ENCODE measurements at regions not wholly inside any gene's neighbourhood (a gene's known extent, or its start where the extent isn't known, plus 50 kb on each side); places are given as distances from the start of the nearest gene placed in this dataset.

- TF ChIP-seq ZNF8 (CRISPR knock-in tag; IDR thresholded peaks at IDR 0.05) (no peak), ZFP30 (CRISPR knock-in tag; IDR thresholded peaks at IDR 0.05) (no peak), GLIS3 (CRISPR knock-in tag; IDR thresholded peaks at IDR 0.05) (no peak), ARNTL (CRISPR knock-in tag; IDR thresholded peaks at IDR 0.05; ENCODE audit: borderline replicate concordance, low read depth) (no peak), CSRNP3 (CRISPR knock-in tag; IDR thresholded peaks at IDR 0.05) (no peak), PATZ1 (CRISPR knock-in tag; IDR thresholded peaks at IDR 0.05; ENCODE audit: borderline replicate concordance) (no peak)
Observed at GRCh38 chr7:41762641-41763040, 59.8 kb upstream of the INHBA start.

All from SK-N-SH treated with all-trans-retinoic acid at 6 μM for 48 hours (cell line).